Activated T-helper 17 cell treated with anti-CD3 and anti-CD28 coated beads, Interleukin-2, amount 50 U/mL, for 72 hours (primary cell): ENCODE measurements at regions not wholly inside any gene's neighbourhood (a gene's known extent, or its start where the extent isn't known, plus 50 kb on each side); places are given as distances from the start of the nearest gene placed in this dataset.

Experiments used
- ATAC-seq: fragments of 150-1000 bp; cut with Tn5 transposase; replicated peaks from 2 replicates; pipeline ENCODE4 v1.10.0; 2021; ENCODE audit warnings: mild to moderate bottlenecking, moderate library complexity
- H3K27ac Mint-ChIP-seq: one replicate; pipeline ENCODE4 v1.8.0; 2022; ENCODE audit warnings: mixed read lengths
- H3K27me3 Mint-ChIP-seq: one replicate; pipeline ENCODE4 v1.8.0; 2022; ENCODE audit warnings: mixed read lengths
- H3K36me3 Mint-ChIP-seq: one replicate; pipeline ENCODE4 v1.8.0; 2022; ENCODE audit warnings: low read depth, mild to moderate bottlenecking, mixed read lengths
- H3K4me1 Mint-ChIP-seq: one replicate; pipeline ENCODE4 v1.8.0; 2022; ENCODE audit warnings: mixed read lengths
- H3K4me3 Mint-ChIP-seq: one replicate; pipeline ENCODE4 v1.8.0; 2022; ENCODE audit warnings: mild to moderate bottlenecking, mixed read lengths
- H3K9me3 Mint-ChIP-seq: one replicate; pipeline ENCODE4 v1.8.0; 2022; ENCODE audit warnings: mixed read lengths

GRCh38 chr5:164680216-164680615 lies 1174.8 kb downstream of the MAT2B start:
- H3K36me3 Mint-ChIP-seq, result no peaks in the 10 kb centered on the region
- no peak overlapping the region for H3K27ac Mint-ChIP-seq
- H3K9me3 Mint-ChIP-seq, result peaks cover 6% of the 10 kb centered on the region
- ATAC-seq, result no peak
- no peaks in the 10 kb centered on the region for H3K27me3 Mint-ChIP-seq
- H3K4me1 Mint-ChIP-seq, result no peaks in the 10 kb centered on the region
- H3K4me3 Mint-ChIP-seq, result no peak overlapping the region

- peaks cover 6% of the 10 kb centered on the region for H3K9me3 Mint-ChIP-seq
- H3K4me1 Mint-ChIP-seq, result no peaks in the 10 kb centered on the region
- no peaks in the 10 kb centered on the region for H3K36me3 Mint-ChIP-seq
- no peak overlapping the region for H3K4me3 Mint-ChIP-seq
- ATAC-seq, result no peak
- no peak overlapping the region for H3K27ac Mint-ChIP-seq
- no peaks in the 10 kb centered on the region for H3K27me3 Mint-ChIP-seq
These were observed 1175.5 kb downstream of the MAT2B start for GRCh38 chr5:164680812-164681520.

- Mint-ChIP-seq H3K36me3 (no peaks in the 10 kb centered on the region), H3K27me3 (no peaks in the 10 kb centered on the region), H3K4me1 (no peaks in the 10 kb centered on the region), H3K9me3 (peaks cover 4% of the 10 kb centered on the region), H3K4me3 (no peak overlapping the region), H3K27ac (no peak overlapping the region)
- no peak for ATAC-seq
These were observed 1182.0 kb downstream of the MAT2B start for GRCh38 chr5:164687391-164687790.

- Mint-ChIP-seq H3K9me3 (peaks cover 5% of the 10 kb centered on the region), H3K27ac (no peak overlapping the region), H3K36me3 (no peaks in the 10 kb centered on the region), H3K4me1 (no peaks in the 10 kb centered on the region), H3K4me3 (no peak overlapping the region), H3K27me3 (no peaks in the 10 kb centered on the region)
- ATAC-seq, result no peak
These were observed 1183.0 kb downstream of the MAT2B start for GRCh38 chr5:164688437-164688836.

- H3K27me3 Mint-ChIP-seq, result no peaks in the 10 kb centered on the region
- no peak overlapping the region for H3K4me3 Mint-ChIP-seq
- no peak for ATAC-seq
These were observed 1203.4 kb downstream of the MAT2B start for GRCh38 chr5:164708831-164709230.

GRCh38 chr5:164713682-164714081 lies 1208.3 kb downstream of the MAT2B start:
- no peaks in the 10 kb centered on the region for H3K36me3 Mint-ChIP-seq
- H3K27ac Mint-ChIP-seq, result no peak overlapping the region
- no peak for ATAC-seq
- no peaks in the 10 kb centered on the region for H3K4me1 Mint-ChIP-seq
- H3K4me3 Mint-ChIP-seq, result no peak overlapping the region
- no peaks in the 10 kb centered on the region for H3K27me3 Mint-ChIP-seq
- peaks cover 8% of the 10 kb centered on the region for H3K9me3 Mint-ChIP-seq

More at GRCh38 chr5:164708831-164709230, 1203.4 kb downstream of the MAT2B start:
- Mint-ChIP-seq H3K27ac (no peak overlapping the region), H3K36me3 (no peaks in the 10 kb centered on the region), H3K4me1 (no peaks in the 10 kb centered on the region), H3K9me3 (peaks cover 3% of the 10 kb centered on the region)

GRCh38 chr5:164721116-164721515 lies 1215.7 kb downstream of the MAT2B start:
- Mint-ChIP-seq H3K27me3 (no peaks in the 10 kb centered on the region), H3K27ac (no peak overlapping the region), H3K36me3 (no peaks in the 10 kb centered on the region), H3K9me3 (peaks cover 9% of the 10 kb centered on the region), H3K4me1 (no peaks in the 10 kb centered on the region), H3K4me3 (no peak overlapping the region)
- ATAC-seq, result no peak

- H3K27me3 Mint-ChIP-seq, result no peaks in the 10 kb centered on the region
- ATAC-seq, result no peak
- H3K27ac Mint-ChIP-seq, result no peak overlapping the region
- H3K4me1 Mint-ChIP-seq, result no peaks in the 10 kb centered on the region
- H3K36me3 Mint-ChIP-seq, result no peaks in the 10 kb centered on the region
- H3K9me3 Mint-ChIP-seq, result peaks cover 9% of the 10 kb centered on the region
- H3K4me3 Mint-ChIP-seq, result no peak overlapping the region
These were observed 1216.2 kb downstream of the MAT2B start for GRCh38 chr5:164721656-164722055.

- no peak for ATAC-seq
- Mint-ChIP-seq H3K27me3 (no peaks in the 10 kb centered on the region), H3K27ac (no peak overlapping the region), H3K36me3 (no peaks in the 10 kb centered on the region), H3K9me3 (peaks cover 8% of the 10 kb centered on the region), H3K4me1 (no peaks in the 10 kb centered on the region), H3K4me3 (no peak overlapping the region)
These were observed 1217.3 kb downstream of the MAT2B start for GRCh38 chr5:164722702-164723101.

GRCh38 chr5:164727012-164727411 lies 1221.6 kb downstream of the MAT2B start:
- no peak overlapping the region for H3K27ac Mint-ChIP-seq
- H3K9me3 Mint-ChIP-seq, result no peaks in the 10 kb centered on the region
- H3K4me3 Mint-ChIP-seq, result no peak overlapping the region
- no peak for ATAC-seq
- H3K4me1 Mint-ChIP-seq, result no peaks in the 10 kb centered on the region
- H3K27me3 Mint-ChIP-seq, result no peaks in the 10 kb centered on the region
- H3K36me3 Mint-ChIP-seq, result no peaks in the 10 kb centered on the region

GRCh38 chr5:164728733-164729132 lies 1223.3 kb downstream of the MAT2B start:
- H3K9me3 Mint-ChIP-seq, result no peaks in the 10 kb centered on the region
- no peak for ATAC-seq
- H3K4me1 Mint-ChIP-seq, result no peaks in the 10 kb centered on the region
- H3K27me3 Mint-ChIP-seq, result no peaks in the 10 kb centered on the region
- H3K36me3 Mint-ChIP-seq, result no peaks in the 10 kb centered on the region
- no peak overlapping the region for H3K27ac Mint-ChIP-seq
- H3K4me3 Mint-ChIP-seq, result no peak overlapping the region

GRCh38 chr5:164735334-164735733 lies 1229.9 kb downstream of the MAT2B start:
- no peaks in the 10 kb centered on the region for H3K27me3 Mint-ChIP-seq
- H3K9me3 Mint-ChIP-seq, result peaks cover 8% of the 10 kb centered on the region
- no peak overlapping the region for H3K4me3 Mint-ChIP-seq
- no peak overlapping the region for H3K27ac Mint-ChIP-seq
- H3K4me1 Mint-ChIP-seq, result no peaks in the 10 kb centered on the region
- H3K36me3 Mint-ChIP-seq, result no peaks in the 10 kb centered on the region
- no peak for ATAC-seq

GRCh38 chr5:164741376-164741775 lies 1236.0 kb downstream of the MAT2B start:
- no peak for ATAC-seq
- no peaks in the 10 kb centered on the region for H3K27me3 Mint-ChIP-seq
- no peaks in the 10 kb centered on the region for H3K4me1 Mint-ChIP-seq
- no peaks in the 10 kb centered on the region for H3K36me3 Mint-ChIP-seq
- peaks cover 17% of the 10 kb centered on the region for H3K9me3 Mint-ChIP-seq
- H3K27ac Mint-ChIP-seq, result no peak overlapping the region
- no peak overlapping the region for H3K4me3 Mint-ChIP-seq

- H3K4me3 Mint-ChIP-seq, result no peak overlapping the region
These were observed 1236.6 kb downstream of the MAT2B start for GRCh38 chr5:164742025-164742424.

GRCh38 chr5:164746723-164747122 lies 1241.3 kb downstream of the MAT2B start:
- no peak for ATAC-seq
- no peak overlapping the region for H3K27ac Mint-ChIP-seq

More at GRCh38 chr5:164742025-164742424, 1236.6 kb downstream of the MAT2B start:
- Mint-ChIP-seq H3K27me3 (no peaks in the 10 kb centered on the region), H3K27ac (no peak overlapping the region), H3K4me1 (no peaks in the 10 kb centered on the region), H3K36me3 (no peaks in the 10 kb centered on the region), H3K9me3 (peaks cover 14% of the 10 kb centered on the region)
- ATAC-seq, result no peak

GRCh38 chr5:164747371-164747770 lies 1242.0 kb downstream of the MAT2B start:
- ATAC-seq, result no peak
- H3K27me3 Mint-ChIP-seq, result no peaks in the 10 kb centered on the region
- no peak overlapping the region for H3K4me3 Mint-ChIP-seq
- peaks cover 9% of the 10 kb centered on the region for H3K9me3 Mint-ChIP-seq
- H3K36me3 Mint-ChIP-seq, result no peaks in the 10 kb centered on the region
- no peak overlapping the region for H3K27ac Mint-ChIP-seq
- no peaks in the 10 kb centered on the region for H3K4me1 Mint-ChIP-seq

More at GRCh38 chr5:164746723-164747122, 1241.3 kb downstream of the MAT2B start:
- Mint-ChIP-seq H3K4me1 (no peaks in the 10 kb centered on the region), H3K36me3 (no peaks in the 10 kb centered on the region), H3K4me3 (no peak overlapping the region), H3K9me3 (peaks cover 13% of the 10 kb centered on the region), H3K27me3 (no peaks in the 10 kb centered on the region)
